GM12864 (cell line): ENCODE measurements at regions not wholly inside any gene's neighbourhood (a gene's known extent, or its start where the extent isn't known, plus 50 kb on each side); places are given as distances from the start of the nearest gene placed in this dataset.
A peak's percentile ranks its signal among the peaks of the same experiment; 100 is the strongest.

Source experiments
- DNase-seq: peaks from one replicate; pipeline ENCODE4 v3.0.0-alpha.2; 2011; ENCODE audit warnings: low read depth
- H3K4me3 ChIP-seq: 2 replicates; pipeline ENCODE4 v1.5.1; 2011; ENCODE audit warnings: mild to moderate bottlenecking, low read depth, low read length, control low read depth
- CTCF ChIP-seq: IDR thresholded peaks from 2 replicates; pipeline ENCODE4 v1.5.1; 2011; ENCODE audit warnings: low read depth, mild to moderate bottlenecking, moderate library complexity, low read length, control low read depth, inconsistent platforms; ENCODE audit errors: missing control alignments

- no peak overlapping the region for H3K4me3 ChIP-seq
- no peak for DNase-seq
- no peak for TF ChIP-seq CTCF
These were observed 53.9 kb upstream of the CTLA4 start for GRCh38 chr2:203813684-203814083.

GRCh38 chr2:203814661-203815540 is 52.7 kb upstream of the CTLA4 start:
- peak; percentile 44 for DNase-seq
- no peak overlapping the region for H3K4me3 ChIP-seq
- peak; percentile 69 for TF ChIP-seq CTCF

DNA sequence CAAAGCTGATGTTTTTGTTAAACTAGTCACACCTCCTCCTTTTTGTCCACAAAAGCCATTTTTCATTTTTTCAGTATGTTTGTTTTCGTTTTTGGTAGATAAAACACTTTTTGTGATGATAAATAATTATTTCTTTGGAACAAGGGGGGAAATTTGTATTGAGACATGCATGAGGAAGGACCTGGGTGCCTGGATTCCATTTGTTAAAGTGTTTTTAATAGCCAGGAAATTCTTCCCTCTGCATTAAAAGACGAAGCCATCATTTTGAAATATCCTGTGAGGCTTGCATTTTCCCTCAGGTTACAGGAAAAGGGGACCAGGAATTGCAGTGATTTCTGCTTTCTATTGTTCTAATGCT is 52.1 kb upstream of the CTLA4 start:
- H3K4me3 ChIP-seq = no peak overlapping the region
- TF ChIP-seq CTCF = no peak
- DNase-seq = no peak

- no peak for TF ChIP-seq CTCF
- H3K4me3 ChIP-seq = no peak overlapping the region
- no peak for DNase-seq
These were observed 50.4 kb upstream of the CTLA4 start for GRCh38 chr2:203817147-203817546.
